Lower lobe of right lung (tissue), 2 donors: ENCODE measurements at regions not wholly inside any gene's neighbourhood (a gene's known extent, or its start where the extent isn't known, plus 50 kb on each side); places are given as distances from the start of the nearest gene placed in this dataset.
A peak's percentile ranks its signal among the peaks of the same experiment; 100 is the strongest.

Experiments used
- ATAC-seq, 2 donors: fragments of 200-7000 bp; cut with Tn5 transposase; one replicate each; pipeline ENCODE4 v1.9.1; 2020 to 2022; ENCODE audit warnings: mild to moderate bottlenecking in 2 of 2, moderate library complexity in 2 of 2
- DNase-seq: peaks from one replicate; pipeline ENCODE4 v3.0.0-alpha.2; 2020
- H3K27ac ChIP-seq: fragments of 200-600 bp; one replicate; pipeline ENCODE4 v1.8.0; 2022
- H3K27me3 ChIP-seq: fragments of 200-600 bp; one replicate; pipeline ENCODE4 v1.8.0; 2022; ENCODE audit warnings: low read depth
- H3K36me3 ChIP-seq: fragments of 200-600 bp; one replicate; pipeline ENCODE4 v1.8.0; 2022; ENCODE audit warnings: mild to moderate bottlenecking
- H3K4me1 ChIP-seq: fragments of 200-600 bp; one replicate; pipeline ENCODE4 v1.8.0; 2022
- H3K4me3 ChIP-seq: fragments of 200-600 bp; one replicate; pipeline ENCODE4 v1.8.0; 2022; ENCODE audit warnings: mild to moderate bottlenecking
- H3K9me3 ChIP-seq: fragments of 200-600 bp; one replicate; pipeline ENCODE4 v1.8.0; 2022
- intact Hi-C: fragments of 100-400 bp; cut with DNase I; formaldehyde crosslinking; loops from one replicate; pipeline ENCODE4 v1.11.0; 2022
- TF ChIP-seq, protein P1 (sequence below): fragments of 200-600 bp; IDR thresholded peaks from one replicate; pipeline ENCODE4 v1.8.0; 2022; ENCODE audit warnings: antibody characterized with exemption, mild to moderate bottlenecking
- donor health status: DM: no; HTN: yes; CAD: no; lungs with severe emphysema.

DNA sequence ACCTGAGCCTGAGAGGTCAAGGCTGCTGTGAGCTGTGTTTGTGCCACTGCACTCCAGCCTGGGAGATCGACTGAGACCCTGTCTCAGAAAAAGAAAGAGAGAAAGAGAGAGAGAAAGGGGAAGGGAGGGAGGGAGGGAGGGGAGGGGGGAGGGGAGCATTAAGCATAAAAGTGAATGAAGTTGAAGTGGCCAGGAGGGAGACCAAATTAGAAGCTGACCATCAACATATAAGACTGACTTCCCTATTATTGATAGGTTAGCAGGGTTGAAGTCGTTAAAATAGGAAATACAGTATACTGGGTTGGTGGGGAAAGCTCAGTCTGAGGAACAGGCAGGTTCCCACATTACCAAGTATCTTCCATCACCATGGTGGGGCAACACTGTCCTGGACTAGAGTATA is 117.1 kb upstream of the MKLN1 start:
- H3K4me1 ChIP-seq: no peaks in the 10 kb centered on the region
- H3K27me3 ChIP-seq: no peaks in the 10 kb centered on the region
- ATAC-seq (no peak), DNase-seq (no peak)
- TF ChIP-seq, protein P1, sequence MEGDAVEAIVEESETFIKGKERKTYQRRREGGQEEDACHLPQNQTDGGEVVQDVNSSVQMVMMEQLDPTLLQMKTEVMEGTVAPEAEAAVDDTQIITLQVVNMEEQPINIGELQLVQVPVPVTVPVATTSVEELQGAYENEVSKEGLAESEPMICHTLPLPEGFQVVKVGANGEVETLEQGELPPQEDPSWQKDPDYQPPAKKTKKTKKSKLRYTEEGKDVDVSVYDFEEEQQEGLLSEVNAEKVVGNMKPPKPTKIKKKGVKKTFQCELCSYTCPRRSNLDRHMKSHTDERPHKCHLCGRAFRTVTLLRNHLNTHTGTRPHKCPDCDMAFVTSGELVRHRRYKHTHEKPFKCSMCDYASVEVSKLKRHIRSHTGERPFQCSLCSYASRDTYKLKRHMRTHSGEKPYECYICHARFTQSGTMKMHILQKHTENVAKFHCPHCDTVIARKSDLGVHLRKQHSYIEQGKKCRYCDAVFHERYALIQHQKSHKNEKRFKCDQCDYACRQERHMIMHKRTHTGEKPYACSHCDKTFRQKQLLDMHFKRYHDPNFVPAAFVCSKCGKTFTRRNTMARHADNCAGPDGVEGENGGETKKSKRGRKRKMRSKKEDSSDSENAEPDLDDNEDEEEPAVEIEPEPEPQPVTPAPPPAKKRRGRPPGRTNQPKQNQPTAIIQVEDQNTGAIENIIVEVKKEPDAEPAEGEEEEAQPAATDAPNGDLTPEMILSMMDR: no peak
- intact Hi-C loops: no loop called here
- no peaks in the 10 kb centered on the region for H3K36me3 ChIP-seq
- no peak overlapping the region for H3K4me3 ChIP-seq
- no peak overlapping the region for H3K27ac ChIP-seq
- H3K9me3 ChIP-seq: no peaks in the 10 kb centered on the region

- ATAC-seq (no peak), DNase-seq (no peak)
- H3K4me3 ChIP-seq: no peak overlapping the region
- intact Hi-C loops: no loop called here
- TF ChIP-seq, protein P1: no peak
- no peaks in the 10 kb centered on the region for H3K36me3 ChIP-seq
- H3K27ac ChIP-seq: no peak overlapping the region
- H3K4me1 ChIP-seq: no peaks in the 10 kb centered on the region
- H3K27me3 ChIP-seq: no peaks in the 10 kb centered on the region
- no peaks in the 10 kb centered on the region for H3K9me3 ChIP-seq
Observed at GRCh38 chr7:131211500-131211899, 116.2 kb upstream of the MKLN1 start.

DNA sequence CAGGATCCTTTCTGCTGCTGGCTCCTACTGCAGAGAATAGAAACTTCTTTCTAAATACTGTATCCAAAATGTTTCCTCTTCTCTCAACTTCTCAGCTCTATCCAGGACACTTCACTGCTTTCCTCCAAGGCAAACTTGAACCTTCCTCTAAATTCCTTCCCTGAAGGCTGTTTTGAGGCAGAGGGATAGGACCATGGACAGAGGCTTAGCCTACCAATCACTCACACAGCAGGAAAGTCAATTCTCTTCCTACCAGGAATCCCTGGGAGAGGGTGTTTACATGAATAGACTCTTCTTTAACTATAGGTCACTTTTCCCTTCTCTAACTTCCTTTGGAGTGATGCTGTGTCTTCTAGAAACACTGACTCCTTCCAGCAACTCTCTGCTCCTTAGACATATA is 115.6 kb upstream of the MKLN1 start:
- Histone ChIP-seq H3K4me1 (no peaks in the 10 kb centered on the region), H3K9me3 (no peaks in the 10 kb centered on the region), H3K4me3 (no peak overlapping the region), H3K27ac (no peak overlapping the region), H3K36me3 (no peaks in the 10 kb centered on the region), H3K27me3 (no peaks in the 10 kb centered on the region)
- DNase-seq (no peak), ATAC-seq (no peak)
- TF ChIP-seq, protein P1: no peak
- intact Hi-C loops: no loop called here

GRCh38 chr7:131218727-131219128 is 108.9 kb upstream of the MKLN1 start:
- Histone ChIP-seq H3K4me1 (peaks cover 8% of the 10 kb centered on the region), H3K36me3 (no peaks in the 10 kb centered on the region), H3K4me3 (no peak overlapping the region), H3K9me3 (no peaks in the 10 kb centered on the region), H3K27me3 (no peaks in the 10 kb centered on the region), H3K27ac (peak overlapping the region; percentile 71)
- TF ChIP-seq, protein P1: no peak
- DNase-seq (no peak), ATAC-seq (no peak)
- intact Hi-C loops: no loop called here

GRCh38 chr7:131219312-131220041 is 108.2 kb upstream of the MKLN1 start:
- TF ChIP-seq, protein P1: no peak
- Histone ChIP-seq H3K27me3 (no peaks in the 10 kb centered on the region), H3K9me3 (no peaks in the 10 kb centered on the region), H3K36me3 (no peaks in the 10 kb centered on the region), H3K4me3 (no peak overlapping the region), H3K4me1 (peaks cover 8% of the 10 kb centered on the region), H3K27ac (peak overlapping the region; percentile 71)
- intact Hi-C loops: no loop called here
- DNase-seq: peak; percentile 62
- peak; percentile 80 to 91 for ATAC-seq
